SHP77 treated with DMSO at 0.1 percent for 48 hours (cell line): ENCODE measurements at regions not wholly inside any gene's neighbourhood (a gene's known extent, or its start where the extent isn't known, plus 50 kb on each side); places are given as distances from the start of the nearest gene placed in this dataset.

Experiments used
- DNase-seq: peaks from one replicate; lab custom pipeline; 2025; lab: John Stamatoyannopoulos, UW

DNA sequence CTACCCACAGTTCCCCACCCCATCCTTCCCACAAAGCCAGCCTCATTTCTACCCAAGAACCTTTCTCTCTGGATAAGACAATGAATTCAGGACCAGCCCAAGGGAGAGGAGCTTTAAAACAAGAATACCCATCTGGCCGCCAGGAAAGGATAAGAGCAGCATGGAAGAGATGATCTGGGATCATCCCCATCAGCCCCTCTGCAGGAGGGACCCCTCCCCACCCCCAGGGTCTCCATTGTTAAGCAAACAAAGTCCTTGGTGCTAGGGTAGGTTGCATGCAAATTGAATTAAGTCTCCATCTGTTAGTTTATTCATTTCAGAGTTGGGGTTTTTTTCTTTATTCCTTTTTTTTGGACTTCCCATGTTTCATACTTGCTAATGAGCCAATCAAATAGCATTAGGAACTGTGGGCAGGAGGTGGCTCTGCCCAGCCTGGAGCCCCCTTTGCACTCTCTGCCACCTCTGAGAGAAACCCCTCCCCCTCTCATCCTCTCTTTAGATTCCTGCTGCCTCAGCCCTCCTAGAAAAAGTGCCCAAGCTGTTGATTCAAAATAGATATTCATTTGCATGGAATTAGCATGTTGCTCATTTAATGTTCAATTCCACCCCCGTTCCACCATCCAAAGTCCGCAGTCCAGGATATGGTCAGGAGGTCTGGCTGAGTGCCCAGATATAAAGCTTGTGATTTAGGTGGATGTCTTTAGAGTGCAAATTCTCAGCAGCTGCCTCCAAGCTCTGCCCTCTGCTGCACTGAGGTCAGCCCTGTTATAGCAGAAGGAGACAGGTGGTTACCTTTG, 138.5 kb upstream of the NCAM1 start:
- peak; percentile 23 for DNase-seq

DNA sequence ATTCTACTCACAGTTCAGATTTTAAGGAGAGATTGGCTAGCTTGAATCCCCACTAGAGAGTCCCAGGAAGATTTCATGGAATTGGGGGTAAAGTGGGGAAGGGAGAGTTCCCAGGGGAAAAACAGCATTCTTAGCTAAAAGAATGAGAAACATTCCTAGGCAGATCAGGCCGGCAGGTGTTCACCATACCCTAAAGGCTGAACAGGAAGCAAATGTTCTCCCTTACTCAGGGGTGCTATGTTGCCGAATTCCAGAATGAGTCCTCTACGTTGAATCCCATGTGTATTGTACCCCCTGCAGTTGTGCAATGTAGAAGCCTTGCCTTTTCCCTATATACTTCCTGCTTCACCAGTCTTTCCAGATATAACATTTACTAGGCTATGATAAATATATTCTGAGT, 135.2 kb upstream of the NCAM1 start:
- DNase-seq: no peak

DNA sequence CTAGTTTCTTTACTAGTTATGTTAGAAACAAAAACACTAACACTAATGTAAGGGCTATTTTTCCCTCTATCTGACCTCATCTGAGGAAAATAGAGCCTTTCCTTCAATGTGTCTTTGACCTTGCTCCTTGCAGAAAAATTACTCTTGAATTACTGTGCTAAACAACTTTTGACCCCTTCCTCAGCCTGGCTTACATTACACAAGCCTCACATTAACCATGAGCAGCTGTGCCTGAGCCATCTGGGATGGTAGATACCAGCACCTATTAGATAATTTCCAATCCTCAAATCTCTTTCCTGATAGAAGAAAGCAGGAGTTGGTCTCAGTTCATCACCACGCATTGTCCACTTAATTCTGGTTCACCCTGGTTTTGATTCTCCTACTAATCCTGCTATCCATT, 134.4 kb upstream of the NCAM1 start:
- no peak for DNase-seq

DNA sequence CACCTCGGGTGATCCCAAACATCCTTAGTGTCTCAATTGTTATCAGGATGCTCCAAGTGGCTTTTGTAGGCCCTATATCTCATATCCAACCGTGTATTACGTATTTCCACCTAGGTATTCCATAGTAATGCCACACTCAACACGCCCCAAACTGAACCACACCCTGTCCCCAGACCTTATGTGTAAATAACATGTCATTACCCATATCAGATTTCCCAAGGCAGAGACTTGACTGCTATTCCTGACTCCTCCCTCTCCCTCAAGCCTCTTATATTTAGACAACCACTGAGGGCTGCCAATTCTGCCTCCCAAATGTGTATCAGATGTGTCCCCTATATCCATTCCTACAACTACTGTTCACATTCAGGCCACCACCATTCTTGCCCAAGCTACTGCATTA, 132.8 kb upstream of the NCAM1 start:
- no peak for DNase-seq

GRCh38 chr11:112829971-112830654, 131.1 kb upstream of the NCAM1 start:
- no peak for DNase-seq

GRCh38 chr11:112831041-112831440, 130.2 kb upstream of the NCAM1 start:
- no peak for DNase-seq

DNA sequence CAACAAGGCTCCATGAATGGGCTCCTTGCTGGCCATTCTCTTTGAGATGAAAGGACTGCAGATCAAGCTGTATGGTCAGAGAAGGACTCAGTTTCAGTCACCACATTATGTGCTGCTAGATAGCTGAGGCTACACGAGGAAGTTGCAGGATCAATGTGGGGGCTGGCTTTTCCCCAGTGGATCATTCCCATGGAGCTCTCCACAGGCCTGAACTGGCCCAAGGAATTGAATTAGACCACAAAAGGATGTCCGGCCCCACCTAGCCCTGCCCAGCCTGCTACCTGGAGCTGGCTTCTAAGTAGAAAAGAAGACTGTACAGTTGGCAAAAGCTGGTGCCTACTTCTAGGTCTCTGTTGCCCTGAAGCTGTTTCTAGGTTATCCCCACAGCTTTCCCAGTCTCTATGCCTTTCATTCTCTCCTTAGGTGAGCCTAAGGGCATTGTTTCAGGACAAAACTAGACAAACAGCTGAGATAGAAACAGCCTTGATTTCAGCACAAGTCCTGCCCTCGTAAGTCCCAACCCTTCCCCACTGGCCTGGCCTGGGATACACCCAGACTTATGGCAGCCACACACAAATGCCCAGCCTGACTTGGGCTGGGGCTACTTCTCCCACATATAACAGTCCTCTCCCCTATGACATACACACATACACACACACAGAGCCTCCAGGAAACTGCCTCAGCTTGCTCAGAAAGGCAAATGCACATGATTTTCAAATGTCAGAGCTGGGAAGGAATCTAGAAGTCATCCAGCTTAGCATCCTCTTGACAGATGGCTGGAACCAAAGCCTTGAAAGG, 129.1 kb upstream of the NCAM1 start:
- no peak for DNase-seq

GRCh38 chr11:112834277-112834755, 126.9 kb upstream of the NCAM1 start:
- no peak for DNase-seq

DNA sequence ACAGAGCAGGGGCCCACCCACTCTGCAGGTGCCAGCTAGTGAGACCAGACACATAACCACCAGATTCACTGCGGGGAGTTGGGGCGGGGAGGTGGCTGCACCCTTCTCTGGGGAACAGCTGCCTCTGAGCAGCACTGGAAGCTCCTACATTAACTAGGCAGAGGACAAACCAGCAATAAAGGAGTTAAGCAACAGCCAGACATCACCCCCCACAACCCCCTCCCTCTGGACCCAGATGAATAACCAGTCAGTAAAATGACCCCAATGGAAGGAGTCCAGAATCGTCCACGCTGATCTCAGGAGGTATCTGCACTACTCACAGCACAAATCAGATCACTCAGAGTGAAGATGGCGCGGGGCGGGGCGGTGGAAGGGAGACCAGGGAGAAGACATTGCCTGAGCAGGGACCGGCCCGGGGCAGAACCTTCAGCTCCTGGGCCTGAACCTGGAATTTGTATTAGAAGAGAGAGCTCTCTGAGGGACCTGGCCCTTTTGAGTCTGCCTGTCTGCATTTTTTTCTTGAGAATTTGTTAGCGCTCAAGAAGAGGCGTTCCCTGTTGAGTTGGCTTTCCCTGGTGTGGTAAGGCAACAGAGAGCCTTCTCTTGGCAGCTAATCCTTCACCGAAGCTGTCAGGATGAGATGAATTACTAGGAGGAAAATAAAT, 125.5 kb upstream of the NCAM1 start:
- no peak for DNase-seq

GRCh38 chr11:112836256-112836602, 125.0 kb upstream of the NCAM1 start:
- no peak for DNase-seq

DNA sequence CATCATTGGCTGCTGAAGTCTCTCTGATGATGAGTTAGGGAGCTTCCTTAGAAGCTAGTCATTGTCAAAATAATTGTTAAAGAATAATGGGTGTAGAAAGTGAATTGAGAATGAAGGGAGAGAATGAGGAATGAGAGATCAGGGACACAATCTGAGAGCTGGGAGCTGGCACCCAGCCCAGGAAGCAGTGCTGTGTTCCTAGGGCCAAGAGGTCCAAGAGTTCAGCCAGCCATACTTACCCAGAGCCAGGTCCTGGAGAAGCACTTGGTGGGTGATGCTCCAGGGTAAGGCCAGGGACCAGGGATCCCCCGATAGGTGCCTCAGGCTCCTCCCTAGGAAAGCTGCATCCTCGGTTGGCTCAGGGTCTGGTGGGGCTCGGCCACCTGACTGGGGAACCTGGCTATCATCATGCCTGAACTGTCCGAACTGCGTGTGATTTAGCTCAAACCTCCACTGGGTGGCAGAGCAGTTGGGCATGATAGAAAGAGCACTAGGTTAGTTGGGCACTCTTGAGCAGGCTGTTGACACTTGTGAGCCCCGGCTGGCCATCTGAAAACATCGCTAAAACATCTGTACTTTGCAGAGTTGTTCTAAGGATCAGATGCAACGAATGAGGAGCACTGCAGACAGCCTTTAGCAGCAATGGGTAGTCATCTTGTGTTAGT, 123.9 kb upstream of the NCAM1 start:
- peak; percentile 26 for DNase-seq

GRCh38 chr11:112839051-112839450, 122.2 kb upstream of the NCAM1 start:
- no peak for DNase-seq

- DNase-seq: no peak
These were observed 119.5 kb upstream of the NCAM1 start for GRCh38 chr11:112841729-112842128.

- no peak for DNase-seq
These were observed 119.1 kb upstream of the NCAM1 start for GRCh38 chr11:112842151-112842550.

GRCh38 chr11:112844517-112844916, 116.7 kb upstream of the NCAM1 start:
- DNase-seq: no peak

DNA sequence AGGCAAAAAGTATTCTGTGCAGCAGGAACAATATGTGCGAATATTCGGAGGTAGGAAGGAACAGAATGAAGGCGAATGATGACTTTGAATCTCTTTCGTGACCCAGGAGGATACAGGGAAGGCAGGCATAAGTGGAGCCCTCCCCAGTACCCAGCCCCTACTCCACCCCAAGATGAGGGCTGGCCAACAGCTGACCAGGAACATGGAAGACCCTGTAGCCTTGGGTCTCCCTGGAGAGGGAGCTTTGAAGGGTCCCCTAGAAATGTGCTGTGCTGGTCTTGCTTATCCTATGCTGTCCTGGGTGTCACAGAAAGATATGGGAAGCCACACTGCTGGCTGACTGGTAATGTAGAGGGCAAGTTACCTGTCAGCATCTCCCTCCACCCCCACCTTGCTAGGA, 113.7 kb upstream of the NCAM1 start:
- no peak for DNase-seq

DNA sequence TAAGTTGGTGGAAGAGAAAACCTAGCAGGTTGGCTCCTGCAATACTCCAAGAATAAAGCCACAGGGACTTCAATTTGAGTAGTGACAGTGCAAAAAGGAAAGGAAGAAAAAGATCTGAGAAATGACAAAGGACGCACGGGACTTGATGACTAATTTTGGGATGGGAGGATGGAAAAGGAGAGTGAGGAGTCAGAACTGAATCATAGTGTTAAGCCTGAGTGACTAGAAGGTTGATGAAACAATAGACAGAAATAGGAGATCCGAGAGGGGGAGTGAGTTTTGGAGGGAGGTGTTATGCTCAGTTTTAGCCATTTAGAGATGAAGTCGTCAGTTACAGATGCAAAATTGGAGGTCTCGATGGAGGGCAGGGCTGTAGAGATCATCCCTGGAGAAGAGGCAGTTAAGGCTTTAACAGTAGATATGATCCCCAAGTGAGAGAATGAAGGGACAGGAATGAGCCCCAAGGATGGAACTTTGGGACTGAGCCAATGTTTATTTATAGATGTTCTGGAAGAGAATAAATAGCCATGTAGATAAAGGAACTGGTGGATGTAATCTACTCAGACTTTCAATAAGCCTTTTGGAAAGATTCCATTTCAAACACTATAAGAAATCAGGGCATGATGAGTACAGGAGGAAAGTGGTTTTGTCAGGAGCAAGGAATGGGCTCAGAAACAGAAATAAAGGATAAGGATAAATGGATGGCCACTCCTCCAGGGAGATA, 108.9 kb upstream of the NCAM1 start:
- DNase-seq: no peak

DNA sequence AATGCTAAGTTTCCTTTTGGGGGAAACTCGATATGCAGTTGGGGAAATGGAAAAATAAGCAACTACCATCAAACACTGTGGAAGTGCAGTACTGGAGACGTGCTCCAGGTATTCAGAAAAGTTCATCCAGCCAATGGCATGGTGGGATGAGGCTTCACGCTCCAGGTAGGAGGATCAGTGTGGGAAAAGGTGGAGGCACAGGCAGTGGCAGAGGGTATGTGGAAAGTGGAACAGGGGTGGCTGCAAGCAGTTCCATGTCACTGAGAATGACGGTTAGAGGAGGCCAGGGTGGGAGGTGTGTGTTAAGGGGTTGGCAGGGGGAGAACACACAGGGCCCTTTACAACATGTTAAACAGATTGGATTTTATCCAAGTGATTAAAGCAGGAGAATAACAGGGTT, 105.1 kb upstream of the NCAM1 start:
- no peak for DNase-seq

DNA sequence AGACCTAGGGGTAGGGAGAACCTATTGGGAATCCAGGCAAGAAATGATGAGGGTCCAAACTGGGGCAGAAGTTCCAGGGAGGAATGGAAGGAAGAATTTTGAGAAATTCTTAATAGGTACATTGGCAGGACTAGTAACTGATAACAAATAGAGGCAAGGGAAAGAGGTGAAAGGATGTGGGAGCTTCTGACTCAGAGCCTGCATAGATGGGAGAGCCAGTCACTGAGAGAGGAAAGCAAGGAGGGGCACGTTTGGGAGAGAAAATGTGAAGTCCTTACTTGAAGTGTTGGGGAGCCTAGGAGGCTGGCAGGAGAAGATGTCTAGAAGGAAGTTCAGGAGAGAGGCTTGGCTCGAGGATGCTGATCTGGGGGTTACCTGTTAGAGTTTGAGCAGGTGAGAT, 104.6 kb upstream of the NCAM1 start:
- DNase-seq: no peak

GRCh38 chr11:112858289-112859023, 102.8 kb upstream of the NCAM1 start:
- DNase-seq: no peak
